ENCODE measurements at regions not wholly inside any gene's neighbourhood (a gene's known extent, or its start where the extent isn't known, plus 50 kb on each side); places are given as distances from the start of the nearest gene placed in this dataset.
A peak's percentile ranks its signal among the peaks of the same experiment; 100 is the strongest.

- DNase-seq = no peak
Measured at GRCh38 chr6:14255916-14256315, 138.3 kb downstream of the CD83 start.

GRCh38 chr6:14258117-14258516, 140.5 kb downstream of the CD83 start:
- no peak for DNase-seq

- DNase-seq = no peak
Measured at GRCh38 chr6:14258695-14259593, 141.4 kb downstream of the CD83 start.

GRCh38 chr6:14259594-14260152, 142.1 kb downstream of the CD83 start:
- DNase-seq = no peak

- no peak for DNase-seq
Measured at GRCh38 chr6:14260839-14261238, 143.3 kb downstream of the CD83 start.

GRCh38 chr6:14263881-14264424, 146.4 kb downstream of the CD83 start:
- DNase-seq = no peak

- DNase-seq = no peak
Measured at GRCh38 chr6:14265049-14266021, 147.8 kb downstream of the CD83 start.

GRCh38 chr6:14266266-14266665, 148.7 kb downstream of the CD83 start:
- no peak for DNase-seq

GRCh38 chr6:14267885-14268660, 150.5 kb downstream of the CD83 start:
- no peak for DNase-seq

- no peak for DNase-seq
Measured at GRCh38 chr6:14269436-14269835, 151.9 kb downstream of the CD83 start.

- DNase-seq = no peak
Measured at GRCh38 chr6:14270142-14270893, 152.7 kb downstream of the CD83 start.

- DNase-seq = peak; percentile 22
Measured at GRCh38 chr6:14270925-14271788, 153.6 kb downstream of the CD83 start.

- DNase-seq = no peak
Measured at GRCh38 chr6:14271789-14272736, 154.5 kb downstream of the CD83 start.

- DNase-seq = no peak
Measured at GRCh38 chr6:14272737-14273085, 155.1 kb downstream of the CD83 start.

- no peak for DNase-seq
Measured at GRCh38 chr6:14273191-14273590, 155.6 kb downstream of the CD83 start.

- no peak for DNase-seq
Measured at GRCh38 chr6:14274016-14274415, 156.4 kb downstream of the CD83 start.

- DNase-seq = no peak
Measured at GRCh38 chr6:14274546-14275492, 157.2 kb downstream of the CD83 start.

GRCh38 chr6:14275493-14275851, 157.9 kb downstream of the CD83 start:
- DNase-seq = no peak
